ENCODE measurements at regions not wholly inside any gene's neighbourhood (a gene's known extent, or its start where the extent isn't known, plus 50 kb on each side); places are given as distances from the start of the nearest gene placed in this dataset.

DNA sequence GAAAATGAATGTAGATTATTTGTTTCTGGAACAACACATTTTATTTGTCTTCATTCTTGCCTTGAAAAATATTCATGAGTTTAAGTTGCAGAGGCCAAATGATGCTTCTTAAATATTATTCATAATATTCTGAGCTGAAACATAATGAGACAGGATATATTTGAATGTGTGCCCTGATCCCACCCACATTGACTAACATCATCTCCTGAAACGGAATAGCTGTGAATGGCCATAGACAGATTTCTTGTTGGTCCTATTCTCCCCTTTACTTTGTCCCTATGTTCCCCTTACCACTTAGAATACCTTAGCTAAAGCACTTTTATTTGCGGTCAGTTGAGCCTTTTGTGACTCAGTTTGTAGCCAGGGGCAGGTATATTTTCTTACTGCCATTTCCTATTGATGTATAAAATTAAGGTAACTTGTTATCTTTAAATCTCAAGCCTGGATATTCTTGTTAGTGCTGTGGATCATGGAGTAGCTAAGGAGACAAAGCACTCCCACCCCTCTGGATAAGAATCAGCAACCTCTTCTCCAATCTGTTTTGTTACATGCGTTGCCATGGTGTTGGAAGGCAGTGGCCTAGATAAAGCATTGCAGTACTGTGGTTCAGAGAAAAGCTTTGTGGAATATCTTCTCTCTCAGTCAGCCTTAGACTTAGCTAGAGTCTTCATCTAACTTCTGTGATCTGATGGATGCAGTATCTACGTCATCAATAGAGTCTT is 478.5 kb upstream of the DEPDC1 start:
- H3K9me3 Mint-ChIP-seq: no peaks in the 10 kb centered on the region
- intact Hi-C loops (cut with micrococcal nuclease): no loop called here
- no peaks in the 10 kb centered on the region for H3K27me3 Mint-ChIP-seq
- no peaks in the 10 kb centered on the region for H3K36me3 Mint-ChIP-seq (ENCODE audit: low read depth)
- no peaks in the 10 kb centered on the region for H3K4me1 Mint-ChIP-seq (ENCODE audit: low read depth)
- DNase-seq (no peak), ATAC-seq (no peak)
- H3K27ac Mint-ChIP-seq: no peak overlapping the region
- CTCF ChIA-PET: no interaction called here
- POLR2A ChIA-PET: no interaction called here
- no peak overlapping the region for H3K4me3 Mint-ChIP-seq
- TF ChIP-seq, protein P1, sequence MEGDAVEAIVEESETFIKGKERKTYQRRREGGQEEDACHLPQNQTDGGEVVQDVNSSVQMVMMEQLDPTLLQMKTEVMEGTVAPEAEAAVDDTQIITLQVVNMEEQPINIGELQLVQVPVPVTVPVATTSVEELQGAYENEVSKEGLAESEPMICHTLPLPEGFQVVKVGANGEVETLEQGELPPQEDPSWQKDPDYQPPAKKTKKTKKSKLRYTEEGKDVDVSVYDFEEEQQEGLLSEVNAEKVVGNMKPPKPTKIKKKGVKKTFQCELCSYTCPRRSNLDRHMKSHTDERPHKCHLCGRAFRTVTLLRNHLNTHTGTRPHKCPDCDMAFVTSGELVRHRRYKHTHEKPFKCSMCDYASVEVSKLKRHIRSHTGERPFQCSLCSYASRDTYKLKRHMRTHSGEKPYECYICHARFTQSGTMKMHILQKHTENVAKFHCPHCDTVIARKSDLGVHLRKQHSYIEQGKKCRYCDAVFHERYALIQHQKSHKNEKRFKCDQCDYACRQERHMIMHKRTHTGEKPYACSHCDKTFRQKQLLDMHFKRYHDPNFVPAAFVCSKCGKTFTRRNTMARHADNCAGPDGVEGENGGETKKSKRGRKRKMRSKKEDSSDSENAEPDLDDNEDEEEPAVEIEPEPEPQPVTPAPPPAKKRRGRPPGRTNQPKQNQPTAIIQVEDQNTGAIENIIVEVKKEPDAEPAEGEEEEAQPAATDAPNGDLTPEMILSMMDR (IDR thresholded peaks at IDR 0.05): no peak

DNA sequence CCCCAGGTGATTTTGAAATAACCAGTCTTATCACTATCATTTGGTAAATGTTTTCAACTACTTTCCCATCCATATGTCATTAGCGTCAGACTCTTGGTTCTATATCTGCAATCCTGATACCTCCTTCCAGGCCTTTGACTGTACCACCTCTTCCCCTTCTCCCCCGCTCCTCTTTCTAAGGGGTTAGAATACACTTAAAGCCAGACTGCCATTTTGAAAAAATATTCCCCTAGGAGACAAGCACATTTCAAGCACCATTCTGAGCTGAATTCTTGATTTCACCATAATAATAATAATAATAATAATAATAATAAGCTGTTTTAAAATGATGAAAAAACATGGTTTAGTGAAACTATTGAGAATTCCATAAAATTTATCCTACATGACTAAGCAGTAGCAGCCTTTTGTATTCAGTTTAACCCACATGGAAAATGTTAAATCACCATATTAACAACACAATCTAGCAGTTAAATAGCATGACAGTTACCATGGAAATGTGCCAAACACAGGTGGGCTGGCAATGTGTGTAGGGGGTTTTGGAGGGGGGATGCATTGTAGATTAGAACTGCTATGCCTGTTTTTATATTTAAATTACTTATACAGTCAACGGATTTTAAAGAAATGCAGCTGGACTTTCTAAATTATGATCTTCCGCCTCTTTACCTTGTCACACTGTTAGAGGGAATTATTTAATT is 480.2 kb upstream of the DEPDC1 start:
- ATAC-seq (no peak), DNase-seq (no peak)
- H3K27ac Mint-ChIP-seq: no peak overlapping the region
- no peaks in the 10 kb centered on the region for H3K27me3 Mint-ChIP-seq
- H3K4me3 Mint-ChIP-seq: no peak overlapping the region
- CTCF ChIA-PET: no interaction called here
- no peaks in the 10 kb centered on the region for H3K9me3 Mint-ChIP-seq
- intact Hi-C loops (cut with micrococcal nuclease): no loop called here
- POLR2A ChIA-PET: no interaction called here
- H3K4me1 Mint-ChIP-seq (ENCODE audit: low read depth): no peaks in the 10 kb centered on the region
- H3K36me3 Mint-ChIP-seq (ENCODE audit: low read depth): no peaks in the 10 kb centered on the region
- TF ChIP-seq, protein P1 (IDR thresholded peaks at IDR 0.05): no peak

DNA sequence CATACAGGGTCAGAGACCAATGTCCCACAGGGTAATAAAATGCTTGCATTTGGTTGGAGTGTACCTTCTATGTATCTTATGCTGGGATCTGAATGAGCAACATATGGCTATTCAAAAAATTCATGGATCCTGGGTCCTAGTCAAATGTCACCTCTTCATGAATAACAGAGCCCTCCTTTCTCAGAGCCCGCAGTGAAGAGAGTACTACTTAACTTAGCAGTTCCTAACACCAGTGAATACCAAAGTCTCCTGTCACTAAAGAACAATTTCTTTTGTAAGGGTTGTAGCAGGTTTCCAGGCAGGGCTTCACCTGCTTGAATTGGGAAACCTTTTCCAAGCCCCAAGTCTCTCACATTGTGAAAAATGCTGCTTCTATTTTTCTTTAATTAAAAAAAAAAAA is 483.0 kb upstream of the DEPDC1 start:
- H3K9me3 Mint-ChIP-seq: peaks cover 1% of the 10 kb centered on the region
- DNase-seq (no peak), ATAC-seq (no peak)
- no peak overlapping the region for H3K27ac Mint-ChIP-seq
- intact Hi-C loops (cut with micrococcal nuclease): no loop called here
- no peaks in the 10 kb centered on the region for H3K36me3 Mint-ChIP-seq (ENCODE audit: low read depth)
- POLR2A ChIA-PET: no interaction called here
- CTCF ChIA-PET: no interaction called here
- no peaks in the 10 kb centered on the region for H3K4me1 Mint-ChIP-seq (ENCODE audit: low read depth)
- TF ChIP-seq, protein P1 (IDR thresholded peaks at IDR 0.05): no peak
- H3K4me3 Mint-ChIP-seq: no peak overlapping the region
- H3K27me3 Mint-ChIP-seq: no peaks in the 10 kb centered on the region

DNA sequence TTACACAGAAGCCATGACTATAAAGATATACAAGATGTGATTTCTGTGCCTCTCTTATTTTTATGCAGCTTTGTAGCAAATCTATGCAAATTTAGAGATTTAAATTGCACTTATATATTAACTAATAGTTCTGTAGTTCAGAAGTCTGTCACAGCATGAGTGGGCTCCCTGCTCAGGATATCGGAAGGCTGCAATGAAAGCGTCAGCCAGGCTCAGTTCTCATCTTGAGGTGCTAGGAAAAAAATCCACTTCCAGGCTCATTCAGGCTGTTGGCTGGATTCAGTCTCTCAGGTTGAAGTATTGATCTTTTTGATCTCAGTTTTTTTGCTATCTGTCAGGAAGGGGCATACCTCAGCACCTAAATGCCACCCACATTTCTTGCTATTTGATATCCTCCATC is 487.4 kb upstream of the DEPDC1 start:
- H3K27me3 Mint-ChIP-seq: no peaks in the 10 kb centered on the region
- no peak for DNase-seq
- H3K4me3 Mint-ChIP-seq: no peak overlapping the region
- POLR2A ChIA-PET: no interaction called here
- H3K27ac Mint-ChIP-seq: no peak overlapping the region
- no peaks in the 10 kb centered on the region for H3K4me1 Mint-ChIP-seq (ENCODE audit: low read depth)
- intact Hi-C loops (cut with micrococcal nuclease): no loop called here
- no peaks in the 10 kb centered on the region for H3K36me3 Mint-ChIP-seq (ENCODE audit: low read depth)
- TF ChIP-seq, protein P1 (IDR thresholded peaks at IDR 0.05): no peak
- H3K9me3 Mint-ChIP-seq: peaks cover 3% of the 10 kb centered on the region
- CTCF ChIA-PET: no interaction called here
- no peak for ATAC-seq

DNA sequence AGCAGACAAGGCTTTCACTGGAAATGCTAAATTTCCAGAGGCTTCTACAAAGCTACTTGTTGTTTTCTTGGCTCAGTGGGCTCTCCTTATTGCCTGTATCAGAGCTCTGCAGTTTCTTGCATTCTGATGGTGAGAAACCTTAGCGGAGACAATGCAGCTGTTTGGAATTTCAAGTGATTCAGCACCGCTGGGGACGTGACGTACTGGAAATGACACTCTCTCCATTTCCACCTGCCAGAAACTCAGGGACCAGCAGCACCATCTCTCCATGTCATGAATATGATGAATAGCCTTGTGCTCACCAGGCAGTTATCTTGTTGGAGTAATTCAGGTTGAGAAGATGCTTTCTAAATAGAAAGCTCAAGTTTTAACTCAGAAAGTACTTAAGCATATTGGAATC is 497.2 kb upstream of the DEPDC1 start:
- POLR2A ChIA-PET: no interaction called here
- no peak for DNase-seq
- H3K27ac Mint-ChIP-seq: no peak overlapping the region
- intact Hi-C loops (cut with micrococcal nuclease): no loop called here
- H3K36me3 Mint-ChIP-seq (ENCODE audit: low read depth): no peaks in the 10 kb centered on the region
- H3K27me3 Mint-ChIP-seq: no peaks in the 10 kb centered on the region
- TF ChIP-seq, protein P1 (IDR thresholded peaks at IDR 0.05): no peak
- peaks cover 12% of the 10 kb centered on the region for H3K9me3 Mint-ChIP-seq
- H3K4me3 Mint-ChIP-seq: no peak overlapping the region
- no peaks in the 10 kb centered on the region for H3K4me1 Mint-ChIP-seq (ENCODE audit: low read depth)
- CTCF ChIA-PET: no interaction called here
- no peak for ATAC-seq
